Fibroblast of the aortic adventitia (primary cell): ENCODE measurements at regions not wholly inside any gene's neighbourhood (a gene's known extent, or its start where the extent isn't known, plus 50 kb on each side); places are given as distances from the start of the nearest gene placed in this dataset.

Experiments used
- DNase-seq: peaks from one replicate; pipeline ENCODE4 v3.0.0-alpha.2; 2010; ENCODE audit warnings: low read depth
- H3K4me3 ChIP-seq: 2 replicates; pipeline ENCODE4 v1.5.1; 2011; ENCODE audit warnings: low read depth, mild to moderate bottlenecking, control low read depth, low read length, moderate library complexity
- TF ChIP-seq, protein P1 (sequence below): IDR thresholded peaks from 2 replicates; pipeline ENCODE4 v1.5.1; 2011; ENCODE audit warnings: mild to moderate bottlenecking, low read length, control low read depth, inconsistent platforms; ENCODE audit not compliant: insufficient read depth

DNA sequence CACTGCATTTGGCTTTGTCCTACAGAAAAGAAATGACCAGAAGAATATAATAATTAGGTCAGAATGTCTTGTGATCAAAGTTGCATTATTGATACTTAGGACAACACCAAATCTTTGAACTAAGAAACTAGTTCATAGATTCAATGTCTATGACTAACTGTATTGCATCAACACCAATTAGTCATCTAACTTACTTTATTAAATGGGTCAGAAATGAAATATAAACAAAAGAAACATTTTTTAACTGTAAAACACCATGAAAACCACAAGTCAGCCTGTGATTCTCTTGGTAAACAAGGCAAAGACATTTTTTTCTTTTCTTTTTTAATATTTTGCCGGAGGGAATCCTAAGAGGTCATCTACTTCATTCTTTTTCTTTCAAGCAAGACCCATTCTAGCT, 114.1 kb upstream of the HDDC2 start:
- H3K4me3 ChIP-seq: no peak overlapping the region
- DNase-seq: peak; percentile 12
- TF ChIP-seq, protein P1, sequence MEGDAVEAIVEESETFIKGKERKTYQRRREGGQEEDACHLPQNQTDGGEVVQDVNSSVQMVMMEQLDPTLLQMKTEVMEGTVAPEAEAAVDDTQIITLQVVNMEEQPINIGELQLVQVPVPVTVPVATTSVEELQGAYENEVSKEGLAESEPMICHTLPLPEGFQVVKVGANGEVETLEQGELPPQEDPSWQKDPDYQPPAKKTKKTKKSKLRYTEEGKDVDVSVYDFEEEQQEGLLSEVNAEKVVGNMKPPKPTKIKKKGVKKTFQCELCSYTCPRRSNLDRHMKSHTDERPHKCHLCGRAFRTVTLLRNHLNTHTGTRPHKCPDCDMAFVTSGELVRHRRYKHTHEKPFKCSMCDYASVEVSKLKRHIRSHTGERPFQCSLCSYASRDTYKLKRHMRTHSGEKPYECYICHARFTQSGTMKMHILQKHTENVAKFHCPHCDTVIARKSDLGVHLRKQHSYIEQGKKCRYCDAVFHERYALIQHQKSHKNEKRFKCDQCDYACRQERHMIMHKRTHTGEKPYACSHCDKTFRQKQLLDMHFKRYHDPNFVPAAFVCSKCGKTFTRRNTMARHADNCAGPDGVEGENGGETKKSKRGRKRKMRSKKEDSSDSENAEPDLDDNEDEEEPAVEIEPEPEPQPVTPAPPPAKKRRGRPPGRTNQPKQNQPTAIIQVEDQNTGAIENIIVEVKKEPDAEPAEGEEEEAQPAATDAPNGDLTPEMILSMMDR: no peak

GRCh38 chr6:125421836-125422235, 120.1 kb upstream of the HDDC2 start:
- TF ChIP-seq, protein P1: no peak
- DNase-seq: peak; percentile 11
- H3K4me3 ChIP-seq: no peak overlapping the region

GRCh38 chr6:125423047-125423446, 121.3 kb upstream of the HDDC2 start:
- TF ChIP-seq, protein P1: no peak
- H3K4me3 ChIP-seq: no peak overlapping the region
- DNase-seq: no peak

DNA sequence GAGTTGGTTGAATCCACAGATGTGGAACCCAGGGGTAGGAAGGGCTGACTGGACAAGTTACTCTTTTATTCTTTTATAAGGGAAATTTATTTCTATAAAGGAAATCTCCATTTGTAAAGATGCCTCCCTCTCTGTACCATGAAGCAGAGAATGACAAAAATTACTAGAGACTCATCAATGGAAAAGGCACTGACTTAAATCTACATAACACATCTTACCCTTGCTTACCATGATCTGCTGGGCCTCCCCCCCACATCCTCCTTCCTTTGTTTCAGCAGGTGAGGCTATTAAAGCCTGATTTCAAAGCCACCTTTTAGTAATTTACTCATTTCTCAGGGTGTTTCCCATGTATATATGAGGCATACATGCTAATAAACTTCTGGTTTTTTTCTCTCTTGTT, 130.2 kb upstream of the HDDC2 start:
- DNase-seq: no peak
- H3K4me3 ChIP-seq: no peak overlapping the region
- TF ChIP-seq, protein P1: no peak

DNA sequence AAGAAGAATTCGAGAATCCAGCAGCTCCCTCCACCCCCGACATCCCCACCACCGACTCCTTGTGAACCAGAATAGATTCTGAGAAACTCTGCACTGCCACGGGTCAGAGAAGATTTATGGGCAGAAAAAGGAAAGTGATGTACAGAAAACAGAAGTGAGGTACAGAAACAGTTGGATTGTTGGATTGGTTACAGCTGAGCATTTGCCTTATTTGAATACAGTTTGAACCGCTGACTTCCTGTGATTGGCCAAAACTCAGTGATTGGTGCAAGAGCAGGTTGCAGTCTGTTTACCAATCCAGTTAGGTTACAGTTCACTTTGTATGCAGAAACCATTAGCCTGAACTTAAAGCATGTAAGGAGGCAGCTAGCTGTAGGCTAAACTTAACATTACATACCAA, 131.2 kb upstream of the HDDC2 start:
- DNase-seq: no peak
- TF ChIP-seq, protein P1: no peak
- no peak overlapping the region for H3K4me3 ChIP-seq

DNA sequence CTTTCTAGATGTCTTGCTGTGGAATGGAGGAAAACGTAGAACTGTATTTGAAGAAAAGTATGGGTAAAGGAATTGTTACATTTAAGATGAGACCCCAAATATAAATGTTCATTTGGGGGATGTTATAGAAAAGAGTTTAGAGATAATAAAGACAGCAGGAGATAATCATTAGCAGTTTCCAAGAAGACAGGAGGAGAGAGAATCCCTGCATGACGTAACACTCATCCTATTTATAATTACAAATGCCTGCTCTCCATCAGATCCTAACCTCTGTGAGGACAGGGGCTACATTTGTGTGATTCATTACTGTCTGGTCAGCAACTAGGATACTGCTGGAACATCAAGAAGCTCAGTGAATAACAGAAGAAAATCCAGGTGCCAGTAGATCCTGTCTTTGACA, 133.0 kb upstream of the HDDC2 start:
- TF ChIP-seq, protein P1: no peak
- H3K4me3 ChIP-seq: no peak overlapping the region
- no peak for DNase-seq

DNA sequence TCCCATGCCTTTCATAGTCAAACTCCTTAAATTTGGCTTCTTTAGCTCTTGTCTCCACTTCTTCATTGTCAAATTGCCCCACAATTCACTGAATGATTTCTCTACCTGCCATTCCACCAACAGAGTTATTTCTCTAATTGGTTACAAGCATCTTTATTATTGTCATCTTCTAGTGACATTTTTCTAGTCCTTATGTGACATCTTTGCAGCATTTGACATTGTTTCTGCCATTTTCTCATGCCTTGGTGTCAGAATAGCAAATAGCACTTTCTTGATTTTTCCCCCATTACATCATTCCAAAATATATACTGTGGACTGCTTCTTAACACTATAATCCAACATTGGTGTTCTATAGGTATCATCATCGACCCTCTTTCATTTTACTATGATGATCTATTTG, 137.7 kb upstream of the HDDC2 start:
- H3K4me3 ChIP-seq: no peak overlapping the region
- TF ChIP-seq, protein P1: no peak
- DNase-seq: no peak
